HCT116 (cell line): ENCODE measurements at regions not wholly inside any gene's neighbourhood (a gene's known extent, or its start where the extent isn't known, plus 50 kb on each side); places are given as distances from the start of the nearest gene placed in this dataset.

Experiments used
- ATAC-seq: fragments of 200-7000 bp; cut with Tn5 transposase; 2 replicates; pipeline ENCODE4 v1.9.1; 2020; ENCODE audit warnings: mild to moderate bottlenecking, moderate library complexity
- BruUV-seq: library from RNA; stranded (reverse); fragments of 400-500 nt; replicated peaks from 2 replicates; lab custom pipeline; 2021; lab: Mats Ljungman, UMichigan
- CTCF ChIA-PET: fragments of 300-600 bp; sonication (Branson Sonifier 250); formaldehyde crosslinking; loops from one replicate; lab custom pipeline; 2021; ENCODE audit warnings: antibody characterized with exemption; lab: Charles Lee
- POLR2A ChIA-PET: fragments of 300-600, 350-600 bp; sonication (Branson Sonifier 250); formaldehyde crosslinking; loops from one replicate; lab custom pipeline; 2021; ENCODE audit warnings: antibody characterized with exemption; lab: Charles Lee
- RAD21 ChIA-PET, 2 experiments: fragments of 300-600 bp; sonication (Branson Sonifier 250); formaldehyde crosslinking; loops; one replicate each; lab custom pipeline; 2023; ENCODE audit warnings: low total read pairs in 2 of 2; ENCODE audit not compliant: uncharacterized antibody in 2 of 2, unreplicated experiment in 2 of 2, low non-redundant PET in 1 of 2; lab: Charles Lee
- DNase-seq: peaks from one replicate; pipeline ENCODE4 v3.0.0-alpha.2; 2010; ENCODE audit warnings: low read depth, low spot score
- H2AFZ ChIP-seq: fragments of 200-600 bp; shearing (Covaris generic), sonication (generic); 2 replicates; pipeline ENCODE4 v1.6.1; 2017; ENCODE audit warnings: low read depth, mixed run types, mixed read lengths, antibody characterized with exemption, low read length; ENCODE audit not compliant: poor library complexity, severe bottlenecking
- H3K27ac ChIP-seq: 2 replicates; pipeline ENCODE4 v1.5.1; 2012; ENCODE audit warnings: low read depth, low read length
- H3K27me3 ChIP-seq: fragments of 200-600 bp; sonication (generic); 2 replicates; pipeline ENCODE4 v1.6.1; 2016; ENCODE audit warnings: mixed run types, low read length, mixed read lengths; ENCODE audit not compliant: insufficient read depth
- H3K36me3 ChIP-seq, 2 experiments: fragments of 200-500 bp in 1 of 2; fragments of 200-600 bp in 1 of 2; sonication (Bioruptor generic) in 1 of 2; sonication (generic) in 1 of 2; 2 replicates each; pipeline versions ENCODE4 v1.5.1 to v1.6.1; 2014 to 2016; ENCODE audit warnings: low read length in 2 of 2, inconsistent platforms in 1 of 2, mixed read lengths in 1 of 2, mixed run types in 1 of 2; ENCODE audit not compliant: insufficient read depth in 2 of 2, control insufficient read depth in 1 of 2
- H3K4me1 ChIP-seq, 2 experiments: fragments of 200-600 bp in 1 of 2; sonication (generic) in 1 of 2; 2 replicates each; pipeline versions ENCODE4 v1.5.1 to v1.6.1; 2012 to 2017; ENCODE audit warnings: low read length in 2 of 2, inconsistent platforms in 1 of 2, mild to moderate bottlenecking in 1 of 2, mixed read lengths in 1 of 2, mixed run types in 1 of 2, moderate library complexity in 1 of 2; ENCODE audit not compliant: insufficient read depth in 2 of 2, control insufficient read depth in 1 of 2
- H3K4me2 ChIP-seq: fragments of 200-600 bp; sonication (generic); 2 replicates; pipeline ENCODE4 v1.6.1; 2017; ENCODE audit warnings: mixed run types, low read length, mixed read lengths
- H3K4me3 ChIP-seq, 2 experiments: fragments of 200-600 bp in 1 of 2; sonication (generic) in 1 of 2; replicated peaks in 1 of 2; 2 replicates each; pipeline ENCODE4 v1.5.1; 2011 to 2016; ENCODE audit warnings: low read length in 2 of 2, control low read depth in 1 of 2, low read depth in 1 of 2, mild to moderate bottlenecking in 1 of 2, mixed read lengths in 1 of 2, mixed run types in 1 of 2
- H3K79me2 ChIP-seq: fragments of 200-600 bp; sonication (generic); 2 replicates; pipeline ENCODE4 v1.6.1; 2017; ENCODE audit warnings: mild to moderate bottlenecking, mixed run types, low read length, moderate library complexity, mixed read lengths; ENCODE audit not compliant: insufficient read depth
- H3K9ac ChIP-seq: fragments of 200-600 bp; sonication (generic); 2 replicates; pipeline ENCODE4 v1.6.1; 2016; ENCODE audit warnings: low read length, mixed read lengths
- H3K9me2 ChIP-seq: fragments of 200-600 bp; sonication (generic), shearing (Covaris generic); 2 replicates; pipeline ENCODE4 v1.6.1; 2017; ENCODE audit warnings: mixed run types, mild to moderate bottlenecking, moderate library complexity; ENCODE audit not compliant: insufficient read depth
- H3K9me3 ChIP-seq, 2 experiments: fragments of 200-500 bp in 1 of 2; fragments of 200-600 bp in 1 of 2; sonication (Bioruptor generic) in 1 of 2; sonication (generic) in 1 of 2; 2 replicates each; pipeline ENCODE4 v1.6.1; 2014 to 2017; ENCODE audit warnings: low read length in 2 of 2, mixed read lengths in 2 of 2, inconsistent platforms in 1 of 2, low read depth in 1 of 2, mild to moderate bottlenecking in 1 of 2, mixed run types in 1 of 2, moderate library complexity in 1 of 2; ENCODE audit not compliant: control insufficient read depth in 1 of 2, insufficient read depth in 1 of 2
- H4K20me1 ChIP-seq: fragments of 200-600 bp; sonication (generic), shearing (Covaris generic); 2 replicates; pipeline ENCODE4 v1.6.1; 2017; ENCODE audit warnings: mixed run types, mild to moderate bottlenecking, moderate library complexity; ENCODE audit not compliant: insufficient read depth
- CBX3 ChIP-seq: IDR thresholded peaks from 2 replicates; pipeline ENCODE4 v1.6.1; 2012; ENCODE audit warnings: low read depth
- CEBPB ChIP-seq: IDR thresholded peaks from 2 replicates; pipeline ENCODE4 v1.6.1; 2012; ENCODE audit warnings: low read depth
- EGR1 ChIP-seq: IDR thresholded peaks from 2 replicates; pipeline ENCODE4 v1.6.1; 2012; ENCODE audit warnings: low read depth
- ELF1 ChIP-seq: IDR thresholded peaks from 2 replicates; pipeline ENCODE4 v1.6.1; 2012; ENCODE audit warnings: low read depth, borderline replicate concordance
- EZH2phosphoT487 ChIP-seq: fragments of 200-600 bp; IDR thresholded peaks from 2 replicates; pipeline ENCODE4 v1.6.1; 2018; ENCODE audit warnings: antibody characterized with exemption, borderline replicate concordance
- POLR2AphosphoS5 ChIP-seq: IDR thresholded peaks from 2 replicates; pipeline ENCODE4 v1.6.1; 2011; ENCODE audit warnings: mild to moderate bottlenecking, low read depth, low read length, moderate library complexity
- RAD21 ChIP-seq: IDR thresholded peaks from 2 replicates; pipeline ENCODE4 v1.6.1; 2012; ENCODE audit warnings: low read depth, mild to moderate bottlenecking
- REST ChIP-seq: IDR thresholded peaks from 2 replicates; pipeline ENCODE4 v1.6.1; 2012; ENCODE audit warnings: low read depth
- SIN3A ChIP-seq: IDR thresholded peaks from 2 replicates; pipeline ENCODE4 v1.6.1; 2012; ENCODE audit warnings: low read depth
- SP1 ChIP-seq: IDR thresholded peaks from 2 replicates; pipeline ENCODE4 v1.6.1; 2012; ENCODE audit warnings: low read depth
- SRF ChIP-seq: IDR thresholded peaks from 2 replicates; pipeline ENCODE4 v1.6.1; 2012; ENCODE audit warnings: low read depth
- TCF7L2 ChIP-seq: IDR thresholded peaks from 2 replicates; pipeline ENCODE4 v1.7.0; 2011; ENCODE audit warnings: borderline replicate concordance, inconsistent platforms; ENCODE audit not compliant: insufficient read depth, insufficient read length; ENCODE audit errors: extremely low read depth
- ZFX ChIP-seq: fragments of 450-650 bp; IDR thresholded peaks from 2 replicates; pipeline ENCODE4 v1.6.1; 2017
- ZNF274 ChIP-seq: fragments of 200-500 bp; sonication (Bioruptor generic); IDR thresholded peaks from 2 replicates; pipeline ENCODE4 v1.6.1; 2014; ENCODE audit warnings: mild to moderate bottlenecking, low read depth, low read length, inconsistent platforms
- intact Hi-C: fragments of 100-400 bp; cut with micrococcal nuclease; formaldehyde crosslinking; loops from 2 replicates; pipeline ENCODE4 v1.10.0; 2022
- TF ChIP-seq, protein P1 (sequence below): IDR thresholded peaks from 2 replicates; pipeline ENCODE4 v1.6.1; 2012
- TF ChIP-seq, protein P2 (sequence below): IDR thresholded peaks from 2 replicates; pipeline ENCODE4 v1.6.1; 2011; ENCODE audit warnings: mild to moderate bottlenecking, low read length, moderate library complexity; ENCODE audit not compliant: insufficient replicate concordance; ENCODE audit errors: extremely low read depth

DNA sequence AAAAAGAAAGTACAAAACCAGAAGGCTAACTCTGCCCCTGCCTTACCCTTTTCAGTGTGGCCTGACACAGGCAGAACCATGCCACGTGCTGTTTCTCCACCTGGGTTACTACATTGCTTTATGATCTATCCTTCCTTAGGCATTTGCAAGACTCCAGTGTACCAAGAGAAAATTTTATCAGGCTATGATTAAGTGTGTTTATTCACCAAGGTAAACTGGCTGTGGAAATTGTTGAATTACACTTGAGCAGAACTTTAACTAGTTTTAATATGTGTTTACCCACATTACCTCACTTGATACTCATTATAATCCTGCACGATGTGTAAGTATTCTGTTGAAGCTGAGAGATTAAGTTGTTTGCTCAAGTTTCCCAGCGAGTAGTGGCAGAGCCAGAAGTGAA is 129.7 kb upstream of the MYOCD start:
- RAD21 ChIA-PET = no interaction called here
- H3K4me1 ChIP-seq = no peaks in the 10 kb centered on the region
- H3K79me2 ChIP-seq = no peaks in the 10 kb centered on the region
- intact Hi-C loops = no loop called here
- no peaks in the 10 kb centered on the region for H3K36me3 ChIP-seq
- no peak overlapping the region for H3K4me3 ChIP-seq
- no peak overlapping the region for H2AFZ ChIP-seq
- no TSS peak for BruUV-seq
- TF ChIP-seq SIN3A (no peak), REST (no peak), POLR2AphosphoS5 (no peak), ZFX (no peak), CBX3 (no peak)
- TF ChIP-seq, protein P1, sequence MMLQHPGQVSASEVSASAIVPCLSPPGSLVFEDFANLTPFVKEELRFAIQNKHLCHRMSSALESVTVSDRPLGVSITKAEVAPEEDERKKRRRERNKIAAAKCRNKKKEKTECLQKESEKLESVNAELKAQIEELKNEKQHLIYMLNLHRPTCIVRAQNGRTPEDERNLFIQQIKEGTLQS = no peak
- CTCF ChIA-PET = no interaction called here
- H3K9me2 ChIP-seq = no peaks in the 10 kb centered on the region
- H3K9me3 ChIP-seq = no peaks in the 10 kb centered on the region
- H3K9ac ChIP-seq = no peak overlapping the region
- no peak overlapping the region for H3K4me2 ChIP-seq
- H3K27me3 ChIP-seq = peaks cover 16% of the 10 kb centered on the region
- no peaks in the 10 kb centered on the region for H4K20me1 ChIP-seq
- ATAC-seq (no peak), DNase-seq (no peak)
- no peak overlapping the region for H3K27ac ChIP-seq
- POLR2A ChIA-PET = no interaction called here

GRCh38 chr17:12536472-12536871 is 129.2 kb upstream of the MYOCD start:
- ChIA-PET RAD21 (no interaction called here), POLR2A (no interaction called here), CTCF (no interaction called here)
- Histone ChIP-seq H3K4me3 (no peak overlapping the region), H3K27me3 (peaks cover 13% of the 10 kb centered on the region), H4K20me1 (no peaks in the 10 kb centered on the region), H3K9me3 (no peaks in the 10 kb centered on the region), H3K4me2 (no peak overlapping the region), H3K9ac (no peak overlapping the region), H3K36me3 (no peaks in the 10 kb centered on the region), H3K4me1 (no peaks in the 10 kb centered on the region), H3K27ac (no peak overlapping the region), H3K79me2 (no peaks in the 10 kb centered on the region), H3K9me2 (no peaks in the 10 kb centered on the region), H2AFZ (no peak overlapping the region)
- intact Hi-C loops = no loop called here
- DNase-seq (no peak), ATAC-seq (no peak)
- no TSS peak for BruUV-seq
- TF ChIP-seq POLR2AphosphoS5 (no peak), EGR1 (no peak), ZFX (no peak), ELF1 (no peak), SP1 (no peak), SRF (no peak), CEBPB (no peak), ZNF274 (no peak), TCF7L2 (no peak), RAD21 (no peak), SIN3A (no peak), EZH2phosphoT487 (no peak)
- TF ChIP-seq, protein P2, sequence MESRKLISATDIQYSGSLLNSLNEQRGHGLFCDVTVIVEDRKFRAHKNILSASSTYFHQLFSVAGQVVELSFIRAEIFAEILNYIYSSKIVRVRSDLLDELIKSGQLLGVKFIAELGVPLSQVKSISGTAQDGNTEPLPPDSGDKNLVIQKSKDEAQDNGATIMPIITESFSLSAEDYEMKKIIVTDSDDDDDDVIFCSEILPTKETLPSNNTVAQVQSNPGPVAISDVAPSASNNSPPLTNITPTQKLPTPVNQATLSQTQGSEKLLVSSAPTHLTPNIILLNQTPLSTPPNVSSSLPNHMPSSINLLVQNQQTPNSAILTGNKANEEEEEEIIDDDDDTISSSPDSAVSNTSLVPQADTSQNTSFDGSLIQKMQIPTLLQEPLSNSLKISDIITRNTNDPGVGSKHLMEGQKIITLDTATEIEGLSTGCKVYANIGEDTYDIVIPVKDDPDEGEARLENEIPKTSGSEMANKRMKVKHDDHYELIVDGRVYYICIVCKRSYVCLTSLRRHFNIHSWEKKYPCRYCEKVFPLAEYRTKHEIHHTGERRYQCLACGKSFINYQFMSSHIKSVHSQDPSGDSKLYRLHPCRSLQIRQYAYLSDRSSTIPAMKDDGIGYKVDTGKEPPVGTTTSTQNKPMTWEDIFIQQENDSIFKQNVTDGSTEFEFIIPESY = no peak
- TF ChIP-seq, protein P1 = no peak
